Keratinocyte (primary cell): ENCODE measurements at regions not wholly inside any gene's neighbourhood (a gene's known extent, or its start where the extent isn't known, plus 50 kb on each side); places are given as distances from the start of the nearest gene placed in this dataset.
"Not testable (repeated sequence)": the region's sequence is repeated elsewhere in the genome, so short reads cannot be mapped to it uniquely, and the experiment has no call there.

Experiments used
- DNase-seq: peaks from one replicate; pipeline ENCODE4 v3.0.0-alpha.2; 2011; ENCODE audit warnings: low read depth, missing footprints, low spot score
- FAIRE-seq: peaks from 2 replicates; lab custom pipeline; 2011; peaks lifted over from hg19 to GRCh38; lab: Jason Lieb, UNC
- H2AFZ ChIP-seq: 2 replicates; pipeline ENCODE4 v1.6.0; 2012; ENCODE audit warnings: low read length, control low read depth, inconsistent platforms; ENCODE audit not compliant: control insufficient read depth
- H3K27ac ChIP-seq: 2 replicates; pipeline ENCODE4 v1.5.1; 2011; ENCODE audit warnings: low read length; ENCODE audit not compliant: control insufficient read depth, insufficient read depth
- H3K27me3 ChIP-seq: 3 replicates; pipeline ENCODE4 v1.6.0; 2011; ENCODE audit warnings: low read length; ENCODE audit not compliant: control insufficient read depth, insufficient read depth; ENCODE audit errors: extremely low read depth
- H3K36me3 ChIP-seq, 2 experiments: 2 replicates in 1 of 2; 3 replicates in 1 of 2; pipeline ENCODE4 v1.5.1; 2011; ENCODE audit warnings: low read length in 2 of 2, mild to moderate bottlenecking in 1 of 2; ENCODE audit not compliant: control insufficient read depth in 2 of 2, insufficient read depth in 2 of 2; ENCODE audit errors: extremely low read depth in 1 of 2
- H3K4me1 ChIP-seq: 3 replicates; pipeline ENCODE4 v1.5.1; 2011; ENCODE audit warnings: low read length; ENCODE audit not compliant: control insufficient read depth, insufficient read depth; ENCODE audit errors: extremely low read depth
- H3K4me2 ChIP-seq: 3 replicates; pipeline ENCODE4 v1.6.0; 2011; ENCODE audit warnings: low read depth, low read length; ENCODE audit not compliant: control insufficient read depth, insufficient read depth; ENCODE audit errors: extremely low read depth
- H3K4me3 ChIP-seq, 3 experiments: fragments of 200-600 bp in 1 of 3; sonication (generic) in 1 of 3; 2 replicates in 2 of 3; 3 replicates in 1 of 3; pipeline ENCODE4 v1.5.1; 2011 to 2016; ENCODE audit warnings: low read length in 3 of 3, mild to moderate bottlenecking in 3 of 3, control low read depth in 2 of 3, inconsistent platforms in 1 of 3, low read depth in 1 of 3, mixed read lengths in 1 of 3, mixed run types in 1 of 3, moderate library complexity in 1 of 3; ENCODE audit not compliant: control insufficient read depth in 2 of 3, insufficient read depth in 2 of 3; ENCODE audit errors: extremely low read depth in 1 of 3
- H3K79me2 ChIP-seq: 2 replicates; pipeline ENCODE4 v1.6.0; 2012; ENCODE audit warnings: low read length; ENCODE audit not compliant: control insufficient read depth, insufficient read depth
- H3K9ac ChIP-seq: 3 replicates; pipeline ENCODE4 v1.6.0; 2011; ENCODE audit warnings: low read length; ENCODE audit not compliant: control insufficient read depth, insufficient read depth; ENCODE audit errors: extremely low read depth
- H3K9me1 ChIP-seq: 3 replicates; pipeline ENCODE4 v1.6.0; 2011; ENCODE audit warnings: low read length; ENCODE audit not compliant: control insufficient read depth, insufficient read depth; ENCODE audit errors: extremely low read depth
- H3K9me3 ChIP-seq: 2 replicates; pipeline ENCODE4 v1.5.1; 2012; ENCODE audit warnings: low read depth, low read length; ENCODE audit not compliant: control insufficient read depth
- H4K20me1 ChIP-seq: 3 replicates; pipeline ENCODE4 v1.6.0; 2011; ENCODE audit warnings: low read length; ENCODE audit not compliant: control insufficient read depth, insufficient read depth; ENCODE audit errors: extremely low read depth
- EZH2 ChIP-seq: IDR thresholded peaks from one replicate; pipeline ENCODE4 v1.6.1; 2012; ENCODE audit warnings: inconsistent platforms, mild to moderate bottlenecking, low read length, moderate library complexity
- dilution Hi-C: fragments of 300-500 bp; cut with MboI; formaldehyde crosslinking; loops from one replicate; pipeline ENCODE4 v1.7.0; 2020; ENCODE audit warnings: low sequenced_read_pairs; ENCODE audit not compliant: extremely low pct_ligation_motif_present
- TF ChIP-seq, protein P1 (sequence below), 3 experiments: IDR thresholded peaks in 1 of 3; conservative IDR thresholded peaks in 1 of 3; optimal IDR thresholded peaks in 1 of 3; 2 replicates in 2 of 3; 3 replicates in 1 of 3; pipeline versions ENCODE3 to v1.5.1; 2011; ENCODE audit warnings: low read length in 3 of 3, mild to moderate bottlenecking in 3 of 3, moderate library complexity in 2 of 3, control low read depth in 1 of 3, inconsistent platforms in 1 of 3; ENCODE audit not compliant: insufficient read depth in 2 of 3; ENCODE audit errors: extremely low read depth in 1 of 3

DNA sequence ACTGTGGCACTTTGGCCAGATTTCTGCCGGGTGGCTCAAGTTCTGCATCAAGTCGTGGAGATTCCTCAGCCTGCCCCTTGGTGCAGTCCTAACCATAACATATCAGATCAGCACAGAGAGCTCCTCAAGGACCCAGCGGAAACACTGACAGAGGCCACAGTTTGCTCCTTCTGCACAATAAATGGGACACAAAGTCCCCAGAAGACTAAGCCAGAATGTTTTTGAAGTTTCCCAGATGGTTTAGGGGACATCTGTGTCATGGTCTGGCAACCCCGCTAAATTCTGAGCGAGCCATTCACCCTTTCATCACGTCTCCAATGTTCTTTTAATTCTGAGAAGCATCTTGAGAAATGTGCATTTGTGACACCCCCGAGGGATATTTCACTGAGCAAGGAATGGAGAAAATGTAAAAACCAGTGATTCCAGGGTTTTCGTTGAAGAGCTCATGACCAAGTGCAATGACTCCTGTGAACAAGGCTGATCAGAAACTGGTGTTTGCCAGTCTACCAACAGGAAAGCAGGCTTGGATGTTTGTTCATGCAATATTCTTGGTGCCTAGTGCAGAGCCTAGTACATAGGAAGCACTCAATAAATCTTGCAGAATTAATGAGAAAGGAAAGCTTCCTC lies 64.8 kb upstream of the LMCD1 start:
- TF ChIP-seq, protein P1, sequence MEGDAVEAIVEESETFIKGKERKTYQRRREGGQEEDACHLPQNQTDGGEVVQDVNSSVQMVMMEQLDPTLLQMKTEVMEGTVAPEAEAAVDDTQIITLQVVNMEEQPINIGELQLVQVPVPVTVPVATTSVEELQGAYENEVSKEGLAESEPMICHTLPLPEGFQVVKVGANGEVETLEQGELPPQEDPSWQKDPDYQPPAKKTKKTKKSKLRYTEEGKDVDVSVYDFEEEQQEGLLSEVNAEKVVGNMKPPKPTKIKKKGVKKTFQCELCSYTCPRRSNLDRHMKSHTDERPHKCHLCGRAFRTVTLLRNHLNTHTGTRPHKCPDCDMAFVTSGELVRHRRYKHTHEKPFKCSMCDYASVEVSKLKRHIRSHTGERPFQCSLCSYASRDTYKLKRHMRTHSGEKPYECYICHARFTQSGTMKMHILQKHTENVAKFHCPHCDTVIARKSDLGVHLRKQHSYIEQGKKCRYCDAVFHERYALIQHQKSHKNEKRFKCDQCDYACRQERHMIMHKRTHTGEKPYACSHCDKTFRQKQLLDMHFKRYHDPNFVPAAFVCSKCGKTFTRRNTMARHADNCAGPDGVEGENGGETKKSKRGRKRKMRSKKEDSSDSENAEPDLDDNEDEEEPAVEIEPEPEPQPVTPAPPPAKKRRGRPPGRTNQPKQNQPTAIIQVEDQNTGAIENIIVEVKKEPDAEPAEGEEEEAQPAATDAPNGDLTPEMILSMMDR (optimal IDR thresholded peaks at IDR 0.05 in 1 of 3, IDR thresholded peaks at IDR 0.05 in 1 of 3, conservative IDR thresholded peaks at IDR 0.05 in 1 of 3; ENCODE audit: extremely low read depth in 1 of 3, insufficient read depth in 2 of 3, low read length in 3 of 3) = no peak
- TF ChIP-seq EZH2 = no peak
- Histone ChIP-seq H3K9ac (no peak overlapping the region), H3K9me1 (no peaks in the 10 kb centered on the region), H3K4me2 (no peak overlapping the region), H4K20me1 (no peaks in the 10 kb centered on the region), H3K27ac (no peak overlapping the region), H2AFZ (no peak overlapping the region), H3K4me1 (no peaks in the 10 kb centered on the region), H3K27me3 (no peaks in the 10 kb centered on the region), H3K9me3 (no peaks in the 10 kb centered on the region), H3K4me3 (no peak overlapping the region), H3K36me3 (no peaks in the 10 kb centered on the region), H3K79me2 (no peaks in the 10 kb centered on the region)
- dilution Hi-C loops = no loop called here
- no peak for FAIRE-seq
- no peak for DNase-seq

GRCh38 chr3:8438507-8439079 lies 63.0 kb upstream of the LMCD1 start:
- H3K4me2 ChIP-seq = no peak overlapping the region
- H3K4me1 ChIP-seq = no peaks in the 10 kb centered on the region
- H3K79me2 ChIP-seq = no peaks in the 10 kb centered on the region
- H2AFZ ChIP-seq = no peak overlapping the region
- no peak for DNase-seq
- no peaks in the 10 kb centered on the region for H3K9me3 ChIP-seq
- no peak overlapping the region for H3K27ac ChIP-seq
- no peaks in the 10 kb centered on the region for H3K27me3 ChIP-seq
- H4K20me1 ChIP-seq = no peaks in the 10 kb centered on the region
- FAIRE-seq = no peak
- no peak for TF ChIP-seq EZH2
- TF ChIP-seq, protein P1 (optimal IDR thresholded peaks at IDR 0.05 in 1 of 3, IDR thresholded peaks at IDR 0.05 in 1 of 3, conservative IDR thresholded peaks at IDR 0.05 in 1 of 3; ENCODE audit: extremely low read depth in 1 of 3, insufficient read depth in 2 of 3, low read length in 3 of 3) = no peak
- no peak overlapping the region for H3K9ac ChIP-seq
- no peaks in the 10 kb centered on the region for H3K9me1 ChIP-seq
- no peak overlapping the region for H3K4me3 ChIP-seq
- no peaks in the 10 kb centered on the region for H3K36me3 ChIP-seq
- dilution Hi-C loops = no loop called here

- H4K20me1 ChIP-seq, H3K4me1 ChIP-seq, dilution Hi-C loops, FAIRE-seq, H3K9me3 ChIP-seq, DNase-seq, H3K79me2 ChIP-seq, H3K36me3 ChIP-seq, H3K4me3 ChIP-seq, H3K27ac ChIP-seq, H3K27me3 ChIP-seq, H3K9me1 ChIP-seq, H3K9ac ChIP-seq, H2AFZ ChIP-seq, H3K4me2 ChIP-seq: not testable (repeated sequence)
Measured at GRCh38 chr3:8440142-8440541, 61.5 kb upstream of the LMCD1 start.
